ENCODE measurements at regions not wholly inside any gene's neighbourhood (a gene's known extent, or its start where the extent isn't known, plus 50 kb on each side); places are given as distances from the start of the nearest gene placed in this dataset.
A peak's percentile ranks its signal among the peaks of the same experiment; 100 is the strongest.

DNA sequence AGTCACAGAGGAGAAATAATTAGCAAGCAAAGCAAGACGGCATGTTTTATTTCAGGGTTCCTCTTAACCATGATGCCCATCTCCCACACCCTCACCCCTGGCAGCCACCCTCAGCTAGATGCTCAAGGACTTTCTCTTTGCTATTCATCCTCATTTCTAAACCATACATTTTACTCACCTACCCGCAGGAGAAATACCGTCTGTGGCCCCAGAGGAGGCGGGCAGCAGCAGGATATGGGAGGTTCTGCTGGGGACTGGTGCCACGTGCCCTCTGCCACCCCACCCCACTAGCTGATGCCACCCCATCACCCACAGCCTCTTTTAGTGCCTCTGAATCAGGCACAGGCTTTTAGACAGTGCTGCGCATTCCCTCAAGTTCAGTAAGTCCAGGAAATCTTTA is 168.7 kb upstream of the ITGB1 start:
- DNase-seq, result peak; percentile 59 to 60

- DNase-seq, result peak; percentile 53 to 56
Measured at GRCh38 chr10:33125522-33126517, 167.8 kb upstream of the ITGB1 start.

DNA sequence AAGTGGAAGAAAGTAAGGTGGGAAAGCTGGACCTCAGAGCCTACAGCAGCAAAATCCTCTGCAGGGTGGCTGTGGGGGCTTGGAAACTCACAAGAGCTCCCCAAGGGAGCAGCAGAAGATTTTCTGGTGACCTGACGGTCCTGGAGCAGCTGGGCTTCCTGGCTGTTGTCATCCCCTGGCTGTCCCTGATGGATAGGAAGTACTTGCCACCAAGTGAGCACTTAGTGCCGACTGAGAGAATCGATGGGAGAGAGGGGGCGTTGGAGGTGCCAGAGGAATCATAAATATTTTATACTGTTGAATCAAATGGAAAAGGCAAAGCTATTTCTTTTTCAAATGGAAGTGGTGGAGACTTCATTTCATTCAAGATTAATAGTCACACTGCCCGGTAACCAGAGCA is 167.1 kb upstream of the ITGB1 start:
- no peak for DNase-seq

DNA sequence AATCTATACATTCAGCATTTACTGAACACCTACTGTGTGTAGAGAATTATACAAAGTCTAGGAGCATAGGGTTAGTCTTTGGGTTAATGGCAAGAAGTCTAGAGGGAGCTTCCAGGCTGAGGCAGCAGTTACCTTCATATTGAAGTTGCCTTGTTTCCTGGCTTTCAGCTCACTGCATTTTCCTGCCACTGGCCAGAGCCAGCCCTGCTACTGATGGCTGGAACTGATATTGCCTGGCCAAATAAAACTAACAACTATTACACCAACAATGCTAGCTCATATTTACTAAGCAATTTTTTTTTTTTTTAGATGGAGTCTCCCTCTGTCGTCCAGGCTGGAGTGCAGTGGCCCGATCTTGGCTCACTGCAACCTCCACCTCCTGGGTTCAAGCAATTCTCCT is 165.7 kb upstream of the ITGB1 start:
- no peak for DNase-seq

GRCh38 chr10:33122014-33122809 is 164.2 kb upstream of the ITGB1 start:
- DNase-seq, result no peak

DNA sequence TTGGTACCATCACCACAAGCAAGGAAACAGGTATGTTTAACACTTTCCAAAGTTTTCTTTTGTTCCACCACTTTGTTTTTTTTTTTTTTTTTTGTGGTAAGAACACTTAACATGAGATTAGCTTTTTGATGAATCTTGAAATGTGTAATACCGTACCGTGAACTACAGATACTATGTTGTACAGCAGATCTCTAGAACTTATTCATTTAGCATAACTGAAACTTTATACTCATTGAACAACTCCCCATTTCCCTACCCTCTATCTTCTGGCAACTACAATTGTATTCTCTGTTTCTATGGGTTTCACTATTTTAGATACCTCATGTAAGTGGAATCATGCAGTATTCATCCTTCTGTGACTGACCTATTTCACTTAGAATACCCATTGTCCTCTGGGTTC is 162.7 kb upstream of the ITGB1 start:
- no peak for DNase-seq

- DNase-seq, result peak in 1 of 2 experiments; percentile 37
Measured at GRCh38 chr10:33120275-33120674, 162.2 kb upstream of the ITGB1 start.

DNA sequence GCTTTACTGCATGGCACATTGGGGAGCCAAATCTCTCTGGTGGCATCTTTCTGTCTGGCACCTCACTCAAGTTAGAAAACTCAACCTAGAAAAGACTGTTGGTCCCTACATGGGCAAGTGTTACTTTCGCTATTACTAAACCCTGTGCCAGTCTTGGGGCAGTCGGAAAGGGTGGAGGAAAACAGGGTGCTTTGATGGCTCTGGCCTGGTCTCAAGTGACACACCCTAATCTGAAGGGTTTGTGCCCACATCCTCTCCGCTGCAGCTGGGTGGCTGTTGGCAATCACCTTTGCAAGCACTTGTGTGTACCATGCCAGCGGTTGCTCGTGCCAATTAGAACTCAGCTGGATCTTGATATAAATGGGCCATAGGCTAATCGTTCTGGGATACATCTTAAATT is 159.8 kb upstream of the ITGB1 start:
- DNase-seq, result peak in 1 of 2 experiments; percentile 49

DNA sequence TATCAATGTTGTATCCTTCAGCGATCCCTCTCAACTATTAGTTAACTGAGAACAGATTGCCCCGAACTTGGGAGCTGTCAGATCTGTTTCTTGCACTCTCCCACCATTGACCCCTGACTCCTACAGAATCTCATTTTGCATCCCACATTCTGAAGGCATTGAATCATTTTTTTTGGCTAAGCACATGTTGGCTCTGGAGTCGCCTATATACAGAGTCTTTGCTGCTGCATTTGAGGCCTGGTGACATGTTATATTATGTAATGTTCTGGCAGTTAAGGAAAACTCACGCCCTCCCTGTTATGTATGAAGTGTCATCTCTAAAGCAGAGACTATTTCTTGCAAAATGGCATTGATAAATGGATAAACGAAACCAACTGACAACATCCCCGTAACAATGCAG is 159.2 kb upstream of the ITGB1 start:
- no peak for DNase-seq

- peak in 1 of 2 experiments; percentile 41 for DNase-seq
Measured at GRCh38 chr10:33115738-33116719, 158.0 kb upstream of the ITGB1 start.

GRCh38 chr10:33114451-33114952 is 156.5 kb upstream of the ITGB1 start:
- no peak for DNase-seq

DNA sequence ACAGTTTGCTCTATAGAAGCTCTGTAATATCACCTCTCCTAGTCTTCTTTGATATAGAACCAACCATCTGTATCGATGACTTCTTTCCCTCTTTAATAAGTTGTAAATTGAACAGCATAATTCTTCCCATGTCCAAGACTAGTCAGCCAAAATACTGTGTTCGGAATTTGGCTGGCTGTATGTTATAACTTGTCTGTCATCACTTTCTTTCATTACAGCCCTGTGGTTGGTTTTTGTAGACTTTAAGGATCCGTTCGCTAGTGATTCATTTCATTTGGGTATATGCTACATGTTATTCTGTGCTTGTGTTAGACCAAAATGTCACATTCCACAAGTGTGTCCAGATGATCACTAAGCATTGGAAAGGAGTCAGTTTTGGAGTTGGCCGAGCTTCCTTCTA is 155.4 kb upstream of the ITGB1 start:
- no peak for DNase-seq

DNA sequence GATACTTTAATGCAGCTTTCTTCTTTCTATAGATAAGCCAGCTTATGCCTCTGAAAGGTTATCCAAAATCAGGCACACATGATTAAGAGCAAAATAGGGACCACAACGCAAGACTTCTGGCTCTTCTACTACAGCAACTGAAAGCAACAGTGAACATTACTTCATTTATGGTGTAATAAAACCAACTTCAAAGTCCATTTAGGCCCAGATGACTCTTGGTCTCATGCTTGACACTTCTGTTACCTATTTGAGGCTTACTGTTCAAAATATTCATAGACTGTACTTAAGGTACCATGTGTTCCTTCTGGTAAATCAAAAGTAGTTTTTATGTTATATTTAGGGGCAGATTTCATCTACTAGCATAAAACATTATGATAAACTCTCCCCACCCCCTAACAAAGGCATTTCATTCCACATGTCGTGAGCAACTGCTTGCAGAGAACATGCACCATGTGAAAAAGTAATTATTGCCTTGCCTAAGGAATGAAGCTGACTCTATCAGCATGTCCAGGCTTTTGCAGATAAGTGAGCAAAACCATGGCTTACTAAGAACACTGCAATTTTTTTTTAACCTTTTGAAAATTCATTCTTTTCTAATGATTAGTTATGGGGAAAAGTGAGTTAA is 154.9 kb upstream of the ITGB1 start:
- no peak for DNase-seq

DNA sequence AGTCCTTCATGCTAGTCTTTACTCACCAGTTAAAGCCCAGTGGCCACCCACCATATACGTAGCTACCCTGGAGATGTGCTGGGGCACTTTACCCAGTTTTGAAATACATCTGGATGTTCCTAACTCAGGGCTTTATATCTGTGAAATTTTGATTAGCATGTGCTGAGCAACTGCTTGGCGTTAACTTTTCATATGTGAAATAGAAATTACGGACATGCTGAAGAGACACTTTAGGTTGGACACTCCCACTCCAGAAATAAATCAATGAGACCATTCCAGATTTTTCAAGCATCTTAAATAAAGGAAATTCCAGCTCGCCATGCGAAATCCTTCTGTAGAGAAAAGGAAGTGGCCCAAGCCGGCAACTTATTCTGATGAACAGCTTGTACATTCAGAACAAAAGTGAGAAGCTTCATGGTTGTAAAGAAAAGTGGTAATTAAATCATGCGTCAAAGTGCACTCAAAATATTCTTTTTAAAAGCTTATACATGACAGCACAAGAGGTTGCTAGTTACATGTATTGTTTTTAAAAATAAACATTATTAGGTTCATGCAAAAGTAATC is 153.5 kb upstream of the ITGB1 start:
- no peak for DNase-seq

DNA sequence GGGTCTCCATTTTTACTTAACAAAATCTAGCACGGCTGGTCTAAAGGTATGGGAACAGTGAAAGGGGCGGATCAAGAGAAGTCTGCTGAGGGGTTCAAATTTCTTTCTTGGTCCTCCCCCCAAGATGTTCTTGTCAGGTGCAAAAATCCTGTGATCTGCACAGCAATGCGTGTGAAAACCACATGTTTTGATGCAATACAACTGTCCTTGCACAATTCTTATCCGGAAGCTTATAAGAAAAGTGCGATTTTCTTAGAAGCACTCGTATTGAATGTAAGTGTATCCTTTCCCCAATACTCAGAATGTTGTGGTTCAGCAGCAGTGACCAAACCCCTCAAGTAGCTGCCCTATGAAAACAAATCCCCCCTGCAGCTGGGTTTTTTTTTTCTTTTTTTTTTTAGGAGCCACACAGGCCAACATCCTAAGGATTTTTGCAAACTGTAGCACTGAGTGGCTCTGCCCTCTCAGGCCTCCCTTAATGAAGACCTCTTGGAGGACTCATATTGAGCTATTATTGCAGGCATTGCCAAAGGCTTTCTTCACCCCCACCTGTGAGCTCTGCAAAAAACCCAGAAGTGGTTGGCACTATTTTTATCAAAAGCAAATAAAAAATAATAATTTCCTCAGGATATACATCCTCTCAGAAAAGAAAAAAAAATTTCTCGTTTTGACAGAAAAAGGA is 151.9 kb upstream of the ITGB1 start:
- DNase-seq, result no peak

- no peak for DNase-seq
Measured at GRCh38 chr10:33109384-33109783, 151.4 kb upstream of the ITGB1 start.

- DNase-seq, result no peak
Measured at GRCh38 chr10:33107953-33108352, 149.9 kb upstream of the ITGB1 start.

DNA sequence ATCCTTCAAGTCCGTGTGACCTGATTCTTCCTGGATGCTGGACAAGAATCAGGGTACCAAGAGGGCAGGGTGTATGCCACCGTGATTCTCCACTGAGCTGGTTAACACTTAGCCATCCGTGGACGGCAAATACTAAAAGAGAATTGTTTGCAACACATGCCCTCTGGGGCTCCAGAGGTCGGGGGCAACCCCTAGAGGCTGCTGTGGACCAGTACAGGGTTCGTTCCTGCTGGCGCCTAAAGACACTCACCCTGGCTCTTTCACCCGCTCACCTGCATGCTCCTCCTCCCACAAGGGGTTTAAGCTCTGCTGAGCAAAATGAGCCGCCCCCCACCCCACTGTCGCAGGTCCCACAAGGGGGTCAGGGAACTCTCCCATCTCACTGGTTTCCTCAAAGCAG is 148.7 kb upstream of the ITGB1 start:
- DNase-seq, result no peak

- DNase-seq, result no peak
Measured at GRCh38 chr10:33103863-33104379, 145.9 kb upstream of the ITGB1 start.

GRCh38 chr10:33102071-33102470 is 144.0 kb upstream of the ITGB1 start:
- no peak for DNase-seq

DNA sequence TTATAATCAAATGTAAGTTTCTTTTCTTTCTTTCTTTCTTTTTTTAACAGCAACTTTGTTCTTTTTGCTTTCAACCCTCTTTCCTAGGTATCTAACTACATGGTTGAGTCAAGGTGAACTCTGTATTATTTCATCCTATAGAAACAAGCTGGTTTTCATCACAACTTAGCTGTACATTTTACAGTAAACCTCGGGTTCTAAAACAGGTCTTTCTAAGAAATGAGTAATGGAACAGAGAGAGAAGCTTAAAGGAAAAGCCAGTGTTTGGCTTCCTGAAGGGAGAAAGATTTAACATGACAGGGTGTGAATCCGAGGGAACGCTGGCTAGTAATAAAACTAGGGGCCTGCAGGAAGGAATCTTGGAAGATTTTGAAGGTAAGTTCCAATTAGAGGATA is 143.4 kb upstream of the ITGB1 start:
- DNase-seq, result no peak
